HG03558 (cell line): ENCODE measurements at regions not wholly inside any gene's neighbourhood (a gene's known extent, or its start where the extent isn't known, plus 50 kb on each side); places are given as distances from the start of the nearest gene placed in this dataset.
"Not testable (repeated sequence)": the region's sequence is repeated elsewhere in the genome, so short reads cannot be mapped to it uniquely, and the experiment has no call there.

Source experiments
- ATAC-seq: cut with Tn5 transposase; IDR thresholded peaks from one replicate; pipeline ENCODE4 v1.9.1; 2021; ENCODE audit warnings: moderate number of reproducible peaks; ENCODE audit not compliant: unreplicated experiment; ENCODE audit errors: extremely low read depth

DNA sequence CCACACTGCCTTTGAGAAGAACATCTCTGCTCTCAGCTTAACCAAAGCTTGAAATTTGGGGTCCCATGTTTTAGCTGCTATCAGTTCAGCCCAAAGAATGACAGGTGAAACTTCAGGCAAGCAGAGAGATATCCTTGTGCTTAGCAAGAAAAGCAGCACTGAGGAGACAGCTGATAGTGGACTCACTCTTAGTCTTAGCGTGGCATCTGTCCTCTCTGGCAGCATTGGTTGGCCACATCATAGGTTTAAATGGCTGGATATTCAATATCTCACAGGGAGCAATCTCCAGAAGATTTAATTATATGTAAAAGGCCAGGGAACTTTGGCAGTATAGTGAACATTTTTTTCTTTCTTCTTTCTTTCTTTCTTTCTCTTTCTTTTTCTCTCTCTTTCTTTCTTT, 131.1 kb upstream of the SGK1 start:
- no peak for ATAC-seq

DNA sequence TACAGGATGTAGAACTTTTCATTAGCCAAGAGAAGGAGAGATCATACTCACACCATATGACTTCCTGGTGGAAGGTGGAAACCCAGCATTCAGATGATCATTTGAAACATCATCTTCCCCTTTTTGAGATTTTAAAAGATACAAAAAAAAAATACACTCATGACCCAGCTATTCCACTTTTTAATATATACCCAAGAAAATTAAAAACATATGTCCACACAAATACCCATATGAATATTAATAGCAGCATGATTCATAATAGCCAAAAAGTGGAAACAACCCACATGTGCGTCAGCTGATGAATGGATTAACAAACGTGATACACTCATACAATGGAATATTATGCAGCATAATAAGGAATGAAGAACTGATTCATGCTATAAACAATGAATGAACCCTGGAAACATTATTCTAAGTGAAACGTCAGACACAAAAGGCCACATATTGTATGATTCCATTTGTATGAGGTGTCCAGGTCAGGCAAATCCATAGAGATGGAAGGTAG, 130.0 kb upstream of the SGK1 start:
- ATAC-seq: no peak

DNA sequence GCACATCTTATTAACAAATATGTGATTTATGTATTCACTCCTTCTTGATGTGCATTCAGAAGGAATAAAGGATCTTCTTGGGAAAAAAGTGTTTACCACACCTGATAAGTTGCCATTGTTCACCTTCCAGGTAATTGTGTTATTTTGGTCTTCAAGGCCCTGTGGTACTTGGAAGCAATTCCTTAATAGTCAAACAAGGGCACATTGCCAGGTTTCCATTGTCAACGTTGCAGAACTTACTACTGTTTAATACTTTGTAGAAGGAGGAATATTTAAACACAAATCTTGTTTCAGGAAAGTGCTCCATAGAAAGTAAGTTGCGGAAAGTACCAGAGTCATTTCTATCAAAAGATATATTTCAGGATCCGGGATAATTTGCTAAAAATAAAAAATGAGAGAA, 129.5 kb upstream of the SGK1 start:
- no peak for ATAC-seq

DNA sequence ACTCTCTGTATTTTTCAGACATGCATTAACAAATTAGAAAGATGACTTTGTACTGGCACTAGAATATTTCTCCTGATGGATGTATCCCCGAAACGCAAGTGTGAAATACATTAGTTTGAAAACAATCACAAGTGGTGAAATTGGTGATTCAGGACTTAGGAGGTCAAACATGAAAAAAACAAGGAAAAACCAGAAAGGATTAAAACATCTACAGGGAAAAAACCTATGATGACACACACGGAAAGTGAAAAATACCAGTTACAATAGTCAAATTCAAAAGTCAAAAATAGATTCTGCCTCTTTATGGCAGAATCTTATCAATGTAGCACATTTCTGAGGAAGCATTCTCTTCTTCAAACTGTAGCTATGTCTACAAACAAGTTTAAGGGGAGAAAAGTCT, 129.0 kb upstream of the SGK1 start:
- ATAC-seq: no peak

GRCh38 chr6:134446218-134446848, 128.4 kb upstream of the SGK1 start:
- no peak for ATAC-seq

- no peak for ATAC-seq
Observed at GRCh38 chr6:134443009-134443408, 125.1 kb upstream of the SGK1 start.

- ATAC-seq: no peak
Observed at GRCh38 chr6:134442073-134442472, 124.2 kb upstream of the SGK1 start.

DNA sequence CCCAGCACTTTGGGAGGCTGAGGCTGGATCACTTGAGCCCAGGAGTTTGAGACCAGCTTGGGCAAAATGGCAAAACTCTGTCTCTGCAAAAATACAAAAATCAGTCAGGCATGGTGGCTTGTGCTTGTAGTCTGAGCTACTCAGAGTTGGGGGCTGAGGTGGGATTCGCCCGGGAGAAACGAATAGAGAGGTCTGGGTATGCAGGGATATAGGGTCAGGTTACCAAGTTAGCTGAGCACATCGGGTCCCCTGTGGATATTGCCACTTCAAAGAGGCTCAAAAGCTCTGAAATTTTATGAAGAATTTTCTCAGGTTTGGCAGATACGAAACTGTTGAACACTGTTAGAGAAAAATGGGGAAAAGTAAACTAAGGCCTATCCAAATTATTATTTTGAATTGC, 120.9 kb upstream of the SGK1 start:
- ATAC-seq: no peak

DNA sequence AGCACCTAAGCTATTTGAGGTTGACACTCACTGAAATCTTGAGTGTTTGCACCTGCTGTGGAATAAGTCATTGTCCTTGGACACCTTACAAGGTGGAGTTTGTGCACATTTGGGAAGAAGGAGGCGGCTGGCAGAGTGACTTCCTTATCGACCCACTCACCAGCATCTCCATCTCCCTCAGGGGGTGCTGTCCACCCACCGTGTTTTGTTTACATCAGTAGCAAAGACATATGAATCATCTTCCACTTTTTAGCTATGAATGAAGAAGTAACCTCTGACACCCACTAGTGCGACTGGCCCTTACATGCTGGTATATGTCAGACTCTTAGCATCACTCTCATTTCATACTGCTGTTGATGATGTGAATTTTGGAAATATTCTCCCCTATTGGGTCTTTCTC, 119.5 kb upstream of the SGK1 start:
- no peak for ATAC-seq

DNA sequence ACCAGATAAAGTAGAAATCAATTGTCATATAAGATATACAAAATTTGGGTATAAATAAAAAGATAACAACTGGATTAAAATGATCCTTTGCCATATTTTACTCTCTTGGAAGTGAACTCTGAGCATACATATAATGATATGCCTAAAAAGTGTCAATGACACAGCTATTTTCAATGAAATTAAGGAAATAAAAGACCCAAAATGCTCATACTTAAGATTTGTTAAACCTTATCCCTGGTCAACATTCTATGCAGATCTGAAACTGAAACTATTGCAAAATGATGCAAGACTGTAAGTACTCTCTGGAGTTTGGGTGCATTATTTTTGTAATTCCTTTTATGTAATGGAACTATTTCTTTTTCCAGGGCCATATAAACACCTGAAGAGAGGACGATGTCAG, 119.0 kb upstream of the SGK1 start:
- ATAC-seq: no peak

DNA sequence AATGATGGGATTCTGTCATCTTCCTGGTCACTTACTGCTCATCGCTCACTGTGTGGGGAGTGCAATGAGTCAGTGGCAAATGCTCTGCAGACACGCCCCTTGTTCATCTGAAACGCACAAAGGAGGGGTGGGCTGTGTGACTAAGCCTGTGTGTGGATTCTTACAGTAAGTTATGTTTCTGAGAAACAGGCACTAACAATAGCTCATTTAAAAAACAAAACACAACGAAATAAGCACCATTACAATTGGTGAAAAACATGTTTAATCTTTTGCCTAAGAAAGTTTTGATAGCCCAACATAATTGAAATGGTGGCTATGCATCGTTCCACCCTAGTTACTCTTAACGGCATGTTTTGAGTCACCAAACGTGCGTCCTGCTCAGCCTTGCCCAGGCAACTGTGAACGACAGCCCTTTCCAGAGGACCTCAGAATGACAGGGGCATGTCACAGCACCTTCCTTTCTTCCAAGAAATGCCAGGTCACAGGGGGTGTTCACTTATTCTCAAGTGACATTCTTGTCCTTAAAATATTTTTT, 118.4 kb upstream of the SGK1 start:
- ATAC-seq: peak; percentile 88

DNA sequence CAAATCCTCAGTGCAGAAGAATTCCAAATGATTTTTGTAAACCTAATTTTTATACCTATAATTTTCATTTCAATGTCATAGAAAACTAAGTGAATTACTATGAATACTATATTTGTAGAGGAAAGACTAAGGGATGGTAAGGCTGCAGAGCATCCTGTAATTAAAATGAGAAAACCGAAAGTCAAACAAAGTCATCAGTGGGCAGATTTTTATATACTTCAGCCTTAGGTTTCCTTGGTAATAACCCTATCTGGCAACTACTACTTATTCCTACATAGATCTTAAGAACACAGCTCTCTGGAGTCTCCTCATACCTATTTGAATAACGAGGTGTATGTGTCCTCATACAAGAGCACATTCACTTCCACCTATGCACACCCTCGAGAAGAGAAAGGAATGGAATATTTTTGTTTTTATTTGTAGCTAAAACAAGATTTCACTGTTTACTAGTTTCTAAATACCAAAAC, 117.9 kb upstream of the SGK1 start:
- ATAC-seq: no peak

DNA sequence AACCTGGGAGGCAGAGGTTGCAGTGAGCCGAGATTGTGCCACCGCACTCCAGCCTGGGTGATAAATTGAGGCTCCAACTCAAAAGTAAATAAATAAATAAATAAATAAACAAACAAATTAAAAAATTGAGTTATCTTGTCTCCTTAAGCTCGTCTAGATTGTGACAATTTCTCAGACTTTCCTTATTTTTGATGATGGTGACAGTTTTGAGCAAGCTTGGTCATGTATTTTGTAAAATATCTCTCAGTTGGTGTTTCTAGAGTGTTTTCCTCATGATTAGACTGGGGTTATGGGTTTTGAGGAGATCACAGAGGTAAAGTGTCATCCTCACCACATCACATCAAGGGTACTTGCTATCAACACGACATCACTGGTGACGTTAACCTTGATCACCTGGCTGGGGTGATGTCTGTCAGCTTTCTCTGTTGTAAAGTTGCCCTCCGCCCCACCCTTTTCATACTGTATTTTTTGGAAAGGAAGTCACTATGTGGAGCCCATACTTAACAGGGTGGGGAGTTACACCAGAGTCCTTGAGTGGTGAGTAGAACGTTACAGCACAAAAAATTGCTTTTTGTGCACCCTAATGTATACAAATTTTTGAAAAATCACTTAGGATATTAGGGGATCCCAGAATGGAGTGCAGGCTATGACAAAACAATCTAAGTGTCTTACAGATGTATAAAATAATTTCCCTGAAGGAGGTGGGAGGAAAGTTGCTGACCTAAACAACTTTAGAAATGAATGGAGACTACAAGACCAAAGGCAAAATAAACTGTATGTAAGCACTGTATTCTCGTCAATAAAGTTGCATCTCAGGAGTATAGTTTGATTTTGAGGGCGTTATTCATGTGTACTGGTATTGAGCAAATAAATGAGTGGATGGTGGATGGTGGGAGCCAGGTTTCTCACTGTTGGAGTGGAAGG, 116.4 kb upstream of the SGK1 start:
- ATAC-seq: no peak

GRCh38 chr6:134432036-134432435, 114.1 kb upstream of the SGK1 start:
- ATAC-seq: no peak

GRCh38 chr6:134431421-134431859, 113.5 kb upstream of the SGK1 start:
- no peak for ATAC-seq

DNA sequence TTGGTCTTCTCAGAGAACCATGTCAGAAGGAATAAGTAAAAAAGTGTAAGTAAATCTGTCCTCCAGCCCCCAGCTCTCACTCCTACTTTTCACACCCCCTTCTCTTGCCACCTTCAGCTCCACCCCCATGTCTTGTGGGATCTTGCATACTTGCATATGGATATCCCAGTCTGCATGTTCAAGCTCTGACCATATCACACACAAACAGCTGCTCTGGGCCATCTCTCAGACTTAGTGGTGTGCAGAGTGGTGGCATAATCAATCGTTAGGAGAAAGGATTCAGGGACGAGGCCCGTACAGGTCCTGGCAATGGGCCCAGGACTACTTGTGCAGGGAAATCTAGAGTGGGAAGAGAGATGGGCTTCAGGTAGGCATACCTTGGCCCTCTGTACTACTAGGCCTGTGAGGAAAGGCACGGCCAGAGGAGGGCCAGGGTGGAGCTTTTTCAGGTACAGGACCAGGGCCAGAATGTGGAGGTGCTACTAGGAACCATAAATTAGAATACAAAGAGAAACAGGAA, 112.0 kb upstream of the SGK1 start:
- no peak for ATAC-seq

DNA sequence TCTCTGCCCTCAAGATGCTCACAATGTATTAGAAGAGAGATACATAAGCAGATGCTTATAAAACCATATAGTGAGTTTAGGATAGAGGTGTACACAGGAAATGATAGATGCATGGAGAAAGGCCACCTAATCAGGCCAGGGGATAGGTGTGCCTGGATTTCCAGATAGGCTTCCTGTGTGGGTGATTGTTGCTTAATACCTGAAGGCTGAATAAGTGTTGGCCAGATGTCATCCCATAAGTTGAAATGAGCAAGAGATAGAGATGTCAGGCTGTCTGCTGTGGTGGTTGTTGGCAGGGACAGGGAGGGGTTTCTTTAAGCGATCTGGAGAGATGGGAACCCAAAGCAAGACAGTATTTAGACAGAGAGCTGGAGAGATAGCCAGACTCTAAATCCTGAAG, 109.8 kb upstream of the SGK1 start:
- ATAC-seq: no peak

DNA sequence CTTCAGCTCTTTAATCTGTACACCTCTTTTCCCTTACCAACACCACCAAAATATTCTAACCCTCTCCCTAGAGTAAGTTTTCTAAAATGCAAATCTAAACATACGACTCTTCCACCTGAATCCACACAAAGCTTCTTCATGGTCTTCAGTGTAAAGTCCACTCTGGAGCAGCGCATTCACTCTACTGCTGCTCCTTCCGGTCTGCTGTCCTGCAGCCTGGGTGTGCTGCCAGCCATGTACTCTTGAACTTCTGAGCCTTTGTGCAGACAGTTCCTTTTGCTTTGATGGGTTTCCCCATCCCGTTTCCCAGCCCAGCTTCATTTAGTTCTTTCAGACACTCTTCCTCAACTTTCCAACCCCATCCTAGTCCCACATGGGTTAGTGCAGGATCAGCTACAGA, 108.7 kb upstream of the SGK1 start:
- ATAC-seq: no peak

- not testable (repeated sequence) for ATAC-seq
Observed at GRCh38 chr6:134425917-134426316, 108.0 kb upstream of the SGK1 start.

- no peak for ATAC-seq
Observed at GRCh38 chr6:134425513-134425912, 107.6 kb upstream of the SGK1 start.

GRCh38 chr6:134424798-134425170, 106.9 kb upstream of the SGK1 start:
- no peak for ATAC-seq
